SK-N-SH (cell line): ENCODE measurements at regions not wholly inside any gene's neighbourhood (a gene's known extent, or its start where the extent isn't known, plus 50 kb on each side); places are given as distances from the start of the nearest gene placed in this dataset.

Experiments used
- CTCF ChIA-PET: fragments of 300-600, 350-600 bp; formaldehyde crosslinking; extraction: SDS; loops from one replicate; lab custom pipeline; 2021; lab: Yijun Ruan, JAX
- POLR2A ChIA-PET: fragments of 350-600 bp; sonication (Branson Sonifier 250); formaldehyde crosslinking; extraction: SDS; loops from one replicate; lab custom pipeline; 2020; ENCODE audit warnings: antibody characterized with exemption, inconsistent platforms; lab: Yijun Ruan, JAX
- DNase-seq: peaks from one replicate; pipeline ENCODE4 v3.0.0; 2012
- H2AFZ ChIP-seq: fragments of 200-600 bp; sonication (generic); 2 replicates; pipeline ENCODE4 v1.8.1; 2016; ENCODE audit warnings: antibody characterized with exemption, mild to moderate bottlenecking, low read depth
- H3F3A ChIP-seq: fragments of 200-600 bp; sonication (generic); replicated peaks from 2 replicates; pipeline ENCODE3; 2016; ENCODE audit warnings: antibody characterized with exemption, mild to moderate bottlenecking; ENCODE audit not compliant: insufficient read depth
- H3K27ac ChIP-seq, 2 experiments: fragments of 200-500 bp in 1 of 2; fragments of 200-600 bp in 1 of 2; sonication (Bioruptor generic) in 1 of 2; sonication (generic), shearing (Covaris generic) in 1 of 2; 2 replicates each; pipeline versions ENCODE4 v1.5.1 to v1.6.1; 2014 to 2016; ENCODE audit warnings: low read depth in 2 of 2, inconsistent platforms in 1 of 2, low read length in 1 of 2, mild to moderate bottlenecking in 1 of 2, mixed read lengths in 1 of 2
- H3K27me3 ChIP-seq: fragments of 200-600 bp; sonication (generic), shearing (Covaris generic); 2 replicates; pipeline ENCODE4 v1.6.1; 2016; ENCODE audit warnings: mixed run types; ENCODE audit not compliant: insufficient read depth
- H3K36me3 ChIP-seq, 2 experiments: fragments of 200-500 bp in 1 of 2; fragments of 200-600 bp in 1 of 2; sonication (Bioruptor generic) in 1 of 2; sonication (generic) in 1 of 2; replicated peaks in 1 of 2; 2 replicates each; pipeline versions ENCODE3 to v1.5.1; 2014 to 2016; ENCODE audit warnings: low read length in 1 of 2, mild to moderate bottlenecking in 1 of 2; ENCODE audit not compliant: insufficient read depth in 2 of 2, control insufficient read depth in 1 of 2
- H3K4me1 ChIP-seq, 2 experiments: fragments of 200-500 bp in 1 of 2; fragments of 200-600 bp in 1 of 2; sonication (Bioruptor generic) in 1 of 2; sonication (generic), shearing (Covaris generic) in 1 of 2; 2 replicates each; pipeline versions ENCODE4 v1.5.1 to v1.6.1; 2014 to 2016; ENCODE audit warnings: low read depth in 1 of 2, low read length in 1 of 2, mixed run types in 1 of 2; ENCODE audit not compliant: insufficient read depth in 2 of 2, control insufficient read depth in 1 of 2
- H3K4me2 ChIP-seq: fragments of 200-600 bp; sonication (generic), shearing (Covaris generic); 2 replicates; pipeline ENCODE4 v1.6.1; 2017; ENCODE audit warnings: mixed run types
- H3K4me3 ChIP-seq, 2 experiments: fragments of 200-500 bp in 1 of 2; fragments of 200-600 bp in 1 of 2; sonication (Bioruptor generic) in 1 of 2; sonication (generic), shearing (Covaris generic) in 1 of 2; 2 replicates each; pipeline versions ENCODE4 v1.5.1 to v1.8.1; 2014 to 2016; ENCODE audit warnings: low read depth in 2 of 2, inconsistent platforms in 1 of 2, low read length in 1 of 2, mild to moderate bottlenecking in 1 of 2, mixed read lengths in 1 of 2, moderate library complexity in 1 of 2
- H3K79me2 ChIP-seq: fragments of 200-600 bp; sonication (generic); 2 replicates; pipeline ENCODE4 v1.8.1; 2017; ENCODE audit warnings: mild to moderate bottlenecking; ENCODE audit not compliant: insufficient read depth
- H3K9ac ChIP-seq: fragments of 200-600 bp; sonication (generic); 2 replicates; pipeline ENCODE4 v1.6.1; 2017; ENCODE audit warnings: mixed run types
- H3K9me2 ChIP-seq: fragments of 200-600 bp; sonication (generic); 2 replicates; pipeline ENCODE4 v1.6.1; 2017; ENCODE audit warnings: mixed run types
- H3K9me3 ChIP-seq: fragments of 200-600 bp; sonication (generic); 2 replicates; pipeline ENCODE4 v1.6.1; 2017; ENCODE audit warnings: mixed run types, mild to moderate bottlenecking, moderate library complexity
- H4K20me1 ChIP-seq: fragments of 200-600 bp; sonication (generic); 2 replicates; pipeline ENCODE4 v1.6.1; 2017; ENCODE audit warnings: mild to moderate bottlenecking, mixed run types; ENCODE audit not compliant: insufficient read depth
- ELF1 ChIP-seq: IDR thresholded peaks from 2 replicates; pipeline ENCODE4 v1.4.0; 2012
- EZH2phosphoT487 ChIP-seq: fragments of 200-600 bp; sonication (generic); IDR thresholded peaks from 2 replicates; pipeline ENCODE4 v1.6.1; 2017; ENCODE audit warnings: low read depth, mixed run types, mild to moderate bottlenecking, antibody characterized with exemption, moderate library complexity, borderline replicate concordance
- FOXM1 ChIP-seq: IDR thresholded peaks from 2 replicates; pipeline ENCODE4 v1.4.0; 2012; ENCODE audit warnings: low read depth, mild to moderate bottlenecking
- GABPA ChIP-seq: IDR thresholded peaks from 2 replicates; pipeline ENCODE4 v1.4.0; 2012; ENCODE audit warnings: low read depth, mild to moderate bottlenecking
- GATA2 ChIP-seq: sonication (generic); formaldehyde crosslinking; IDR thresholded peaks from 2 replicates; pipeline ENCODE4 v1.5.0; 2020; ENCODE audit warnings: mild to moderate bottlenecking, missing genetic modification reagents
- JUND ChIP-seq: IDR thresholded peaks from 2 replicates; pipeline ENCODE4 v1.4.0; 2012
- MXI1 ChIP-seq: IDR thresholded peaks from 2 replicates; pipeline ENCODE4 v1.6.1; 2012; ENCODE audit warnings: mild to moderate bottlenecking, low read depth, low read length, improper control_type of control experiment
- REST ChIP-seq: IDR thresholded peaks from 2 replicates; pipeline ENCODE4 v1.6.1; 2012; ENCODE audit warnings: mild to moderate bottlenecking, low read depth, low read length, moderate library complexity
- SMC3 ChIP-seq: IDR thresholded peaks from 2 replicates; pipeline ENCODE4 v1.6.1; 2012; ENCODE audit warnings: low read depth, low read length, improper control_type of control experiment
- TAF1 ChIP-seq: IDR thresholded peaks from 2 replicates; pipeline ENCODE4 v1.6.1; 2012; ENCODE audit warnings: low read depth, mild to moderate bottlenecking, low read length, moderate library complexity, borderline replicate concordance
- TCF12 ChIP-seq: IDR thresholded peaks from 2 replicates; pipeline ENCODE4 v1.4.0; 2012
- USF2 ChIP-seq: fragments of 150-350 bp; IDR thresholded peaks from 2 replicates; pipeline ENCODE4 v1.6.1; 2017; ENCODE audit warnings: antibody characterized with exemption, low read length, low read depth, borderline replicate concordance
- WGBS: methylation state at CpG from one replicate; pipeline ENCODE4 v1.1.6; 2017; ENCODE audit warnings: low lambda C conversion rate; 5-methylcytosine and 5-hydroxymethylcytosine counted together
- TF ChIP-seq, protein P1 (sequence below): IDR thresholded peaks from 2 replicates; pipeline ENCODE4 v1.4.0; 2012; ENCODE audit warnings: low read depth

- TF ChIP-seq REST, result no peak
- TF ChIP-seq FOXM1, result no peak
- TF ChIP-seq SMC3, result no peak
- no peak for TF ChIP-seq EZH2phosphoT487
- no peak for TF ChIP-seq GABPA
- TF ChIP-seq, protein P1, sequence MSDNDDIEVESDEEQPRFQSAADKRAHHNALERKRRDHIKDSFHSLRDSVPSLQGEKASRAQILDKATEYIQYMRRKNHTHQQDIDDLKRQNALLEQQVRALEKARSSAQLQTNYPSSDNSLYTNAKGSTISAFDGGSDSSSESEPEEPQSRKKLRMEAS, result no peak
- no peak for TF ChIP-seq TCF12
- TF ChIP-seq ELF1, result no peak
- WGBS, result 40% methylated on average over 7 of the region's 8 CpGs
These were observed 429.4 kb upstream of the MAF start for GRCh38 chr16:80029761-80030481.

GRCh38 chr16:80029381-80029630 is 428.8 kb upstream of the MAF start:
- Histone ChIP-seq H3K9me2 (no peaks in the 10 kb centered on the region), H3K4me1 (no peaks in the 10 kb centered on the region), H3K27me3 (no peaks in the 10 kb centered on the region), H3K9ac (no peak overlapping the region), H2AFZ (no peak overlapping the region), H3K4me2 (no peak overlapping the region), H3K36me3 (no peaks in the 10 kb centered on the region), H3K79me2 (no peaks in the 10 kb centered on the region), H3K4me3 (no peak overlapping the region), H3K27ac (no peak overlapping the region), H4K20me1 (no peaks in the 10 kb centered on the region)
- 22% methylated on average over 2 of the region's 2 CpGs for WGBS
- POLR2A ChIA-PET, result no interaction called here
- CTCF ChIA-PET, result interaction anchor here (1.5 kb wide), 1 partner anchor 22 kb away, joined by 3 read pairs; no protein-coding TSS in a partner anchor
- TF ChIP-seq JUND (no peak), GATA2 (CRISPR knock-in tag) (no peak), TAF1 (no peak), USF2 (no peak), SMC3 (no peak), MXI1 (no peak), REST (no peak)
- TF ChIP-seq, all 33 proteins: peak for 0
- no peaks in the 10 kb centered on the region for H3F3A ChIP-seq
- no peaks in the 10 kb centered on the region for H3K9me3 ChIP-seq
- no peak for DNase-seq

More at GRCh38 chr16:80029761-80030481, 429.4 kb upstream of the MAF start:
- H4K20me1 ChIP-seq, result no peaks in the 10 kb centered on the region
- H2AFZ ChIP-seq, result no peak overlapping the region
- no peaks in the 10 kb centered on the region for H3K79me2 ChIP-seq
- H3K36me3 ChIP-seq, result no peaks in the 10 kb centered on the region
- no peak overlapping the region for H3K27ac ChIP-seq
- CTCF ChIA-PET, result no interaction called here
- no peaks in the 10 kb centered on the region for H3K9me3 ChIP-seq
- DNase-seq, result no peak
- H3K9ac ChIP-seq, result no peak overlapping the region
- POLR2A ChIA-PET, result no interaction called here
- H3K27me3 ChIP-seq, result no peaks in the 10 kb centered on the region
- no peak overlapping the region for H3K4me2 ChIP-seq
- H3K4me3 ChIP-seq, result no peak overlapping the region
- H3K9me2 ChIP-seq, result no peaks in the 10 kb centered on the region
- no peaks in the 10 kb centered on the region for H3K4me1 ChIP-seq
- H3F3A ChIP-seq, result no peaks in the 10 kb centered on the region
